ENCODE measurements at regions not wholly inside any gene's neighbourhood (a gene's known extent, or its start where the extent isn't known, plus 50 kb on each side); places are given as distances from the start of the nearest gene placed in this dataset.

DNA sequence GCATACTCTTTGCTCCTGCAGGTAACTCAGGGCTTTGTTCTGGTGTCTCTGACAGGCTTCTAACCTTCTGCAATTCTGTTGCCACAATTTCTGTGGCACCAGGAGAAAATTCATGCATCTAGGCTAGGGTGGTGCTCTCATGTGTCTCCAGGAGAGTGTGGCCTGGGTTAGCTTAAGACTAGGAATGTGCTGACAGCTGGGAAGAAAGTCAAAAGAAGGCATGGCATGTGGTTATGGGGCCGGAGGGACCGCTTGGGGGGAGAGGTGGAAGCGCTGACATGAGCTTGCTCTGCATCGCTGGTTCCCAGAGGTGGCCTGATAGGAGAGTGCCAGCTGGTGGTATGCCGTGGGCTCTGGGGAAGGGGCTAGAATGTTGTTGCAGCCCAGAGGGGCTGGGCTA lies 173.3 kb upstream of the TNP1 start:
- TF ChIP-seq POLR2A (IDR thresholded peaks at IDR 0.05) (no peak), POLR2AphosphoS5 (IDR thresholded peaks at IDR 0.05) (no peak)
- TF ChIP-seq, protein P1, sequence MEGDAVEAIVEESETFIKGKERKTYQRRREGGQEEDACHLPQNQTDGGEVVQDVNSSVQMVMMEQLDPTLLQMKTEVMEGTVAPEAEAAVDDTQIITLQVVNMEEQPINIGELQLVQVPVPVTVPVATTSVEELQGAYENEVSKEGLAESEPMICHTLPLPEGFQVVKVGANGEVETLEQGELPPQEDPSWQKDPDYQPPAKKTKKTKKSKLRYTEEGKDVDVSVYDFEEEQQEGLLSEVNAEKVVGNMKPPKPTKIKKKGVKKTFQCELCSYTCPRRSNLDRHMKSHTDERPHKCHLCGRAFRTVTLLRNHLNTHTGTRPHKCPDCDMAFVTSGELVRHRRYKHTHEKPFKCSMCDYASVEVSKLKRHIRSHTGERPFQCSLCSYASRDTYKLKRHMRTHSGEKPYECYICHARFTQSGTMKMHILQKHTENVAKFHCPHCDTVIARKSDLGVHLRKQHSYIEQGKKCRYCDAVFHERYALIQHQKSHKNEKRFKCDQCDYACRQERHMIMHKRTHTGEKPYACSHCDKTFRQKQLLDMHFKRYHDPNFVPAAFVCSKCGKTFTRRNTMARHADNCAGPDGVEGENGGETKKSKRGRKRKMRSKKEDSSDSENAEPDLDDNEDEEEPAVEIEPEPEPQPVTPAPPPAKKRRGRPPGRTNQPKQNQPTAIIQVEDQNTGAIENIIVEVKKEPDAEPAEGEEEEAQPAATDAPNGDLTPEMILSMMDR (IDR thresholded peaks at IDR 0.05), result no peak
